SU-DHL-6 (cell line): ENCODE measurements at regions not wholly inside any gene's neighbourhood (a gene's known extent, or its start where the extent isn't known, plus 50 kb on each side); places are given as distances from the start of the nearest gene placed in this dataset.

Experiments
- CTCF ChIP-seq: fragments of 200-600 bp; sonication (generic); IDR thresholded peaks from one replicate; pipeline ENCODE4 v1.5.1; 2017; ENCODE audit warnings: antibody characterized with exemption, mild to moderate bottlenecking, low read length, moderate library complexity; ENCODE audit not compliant: insufficient read depth, poor library complexity, severe bottlenecking
- EZH2phosphoT487 ChIP-seq: fragments of 200-600 bp; sonication (generic), shearing (Covaris generic); conservative IDR thresholded peaks from 2 replicates; pipeline ENCODE4 v1.6.1; 2018; ENCODE audit warnings: mild to moderate bottlenecking, antibody characterized with exemption, low read length, moderate library complexity, mixed read lengths

- no peak for TF ChIP-seq CTCF
- no peak for TF ChIP-seq EZH2phosphoT487
These were observed 633.6 kb downstream of the ZNF385D start for GRCh38 chr3:21117370-21117769.
